Panc1 (cell line): ENCODE measurements at regions not wholly inside any gene's neighbourhood (a gene's known extent, or its start where the extent isn't known, plus 50 kb on each side); places are given as distances from the start of the nearest gene placed in this dataset.

Experiments
- ATAC-seq: fragments of 200-7000 bp; cut with Tn5 transposase; 2 replicates; pipeline ENCODE4 v1.9.1; 2020; ENCODE audit warnings: mild to moderate bottlenecking, moderate library complexity
- BruUV-seq: library from RNA; stranded (reverse); fragments of 400-500 nt; replicated peaks from 2 replicates; lab custom pipeline; 2021; lab: Mats Ljungman, UMichigan
- CTCF ChIA-PET: fragments of 300-600 bp; sonication (Branson Sonifier 250); formaldehyde crosslinking; loops from one replicate; lab custom pipeline; 2022; ENCODE audit warnings: antibody characterized with exemption; lab: Charles Lee
- POLR2A ChIA-PET: fragments of 300-600 bp; sonication (Branson Sonifier 250); formaldehyde crosslinking; loops from one replicate; lab custom pipeline; 2022; ENCODE audit warnings: antibody characterized with exemption; lab: Charles Lee
- DNase-seq: peaks from one replicate; pipeline ENCODE4 v3.0.0-alpha.2; 2010; ENCODE audit warnings: low read depth, low spot score
- H3K27ac ChIP-seq: 2 replicates; pipeline ENCODE4 v1.5.1; 2011; ENCODE audit warnings: mild to moderate bottlenecking, low read length, inconsistent platforms
- H3K27me3 ChIP-seq: fragments of 200-500 bp; sonication (Bioruptor generic); 2 replicates; pipeline ENCODE4 v1.6.0; 2014; ENCODE audit warnings: low read length, inconsistent platforms; ENCODE audit not compliant: control insufficient read depth, insufficient read depth
- H3K36me3 ChIP-seq: fragments of 200-500 bp; sonication (Bioruptor generic); 2 replicates; pipeline ENCODE4 v1.5.1; 2014; ENCODE audit warnings: inconsistent platforms, mild to moderate bottlenecking, low read length, moderate library complexity; ENCODE audit not compliant: control insufficient read depth, insufficient read depth
- H3K4me1 ChIP-seq: 2 replicates; pipeline ENCODE4 v1.5.1; 2011; ENCODE audit warnings: inconsistent platforms, mild to moderate bottlenecking, low read length, moderate library complexity; ENCODE audit not compliant: control insufficient read depth, insufficient read depth
- H3K4me3 ChIP-seq, 2 experiments: 2 replicates each; pipeline ENCODE4 v1.5.1; 2011 to 2012; ENCODE audit warnings: low read depth in 2 of 2, low read length in 2 of 2, mild to moderate bottlenecking in 2 of 2, inconsistent platforms in 1 of 2, moderate library complexity in 1 of 2
- H3K9me3 ChIP-seq: fragments of 200-500 bp; sonication (Bioruptor generic); 2 replicates; pipeline ENCODE4 v1.5.1; 2014; ENCODE audit warnings: low read depth, mild to moderate bottlenecking, inconsistent platforms, low read length, moderate library complexity; ENCODE audit not compliant: control insufficient read depth, insufficient read depth
- POLR2AphosphoS5 ChIP-seq: IDR thresholded peaks from 2 replicates; pipeline ENCODE4 v1.6.1; 2012; ENCODE audit warnings: mild to moderate bottlenecking, low read depth, low read length, moderate library complexity
- SIN3A ChIP-seq: IDR thresholded peaks from 2 replicates; pipeline ENCODE4 v1.6.1; 2012; ENCODE audit warnings: low read depth, mild to moderate bottlenecking, low read length, moderate library complexity, borderline replicate concordance; ENCODE audit not compliant: insufficient read depth
- TCF7L2 ChIP-seq: IDR thresholded peaks from 2 replicates; pipeline ENCODE4 v1.6.1; 2011; ENCODE audit warnings: mild to moderate bottlenecking, low read depth, low read length, inconsistent platforms
- in situ Hi-C: cut with HindIII; loops from 2 replicates; pipeline ENCODE4 v1.10.0; 2016; ENCODE audit warnings: low sequenced_read_pairs, low pct_unique_long_range_greater_than_20kb
- intact Hi-C: fragments of 100-400 bp; cut with micrococcal nuclease; formaldehyde crosslinking; loops from one replicate; pipeline ENCODE4 v1.10.0; 2022; ENCODE audit not compliant: unreplicated experiment
- TF ChIP-seq, protein P1 (sequence below), 2 experiments: IDR thresholded peaks; 2 replicates each; pipeline ENCODE4 v1.6.1; 2011 to 2012; ENCODE audit warnings: low read depth in 2 of 2, control low read depth in 1 of 2, low read length in 1 of 2, mild to moderate bottlenecking in 1 of 2, moderate library complexity in 1 of 2; ENCODE audit not compliant: insufficient read depth in 1 of 2
- TF ChIP-seq, protein P2 (sequence below): fragments of 450-650 bp; IDR thresholded peaks from 2 replicates; pipeline ENCODE4 v1.5.1; 2017; ENCODE audit warnings: mild to moderate bottlenecking

DNA sequence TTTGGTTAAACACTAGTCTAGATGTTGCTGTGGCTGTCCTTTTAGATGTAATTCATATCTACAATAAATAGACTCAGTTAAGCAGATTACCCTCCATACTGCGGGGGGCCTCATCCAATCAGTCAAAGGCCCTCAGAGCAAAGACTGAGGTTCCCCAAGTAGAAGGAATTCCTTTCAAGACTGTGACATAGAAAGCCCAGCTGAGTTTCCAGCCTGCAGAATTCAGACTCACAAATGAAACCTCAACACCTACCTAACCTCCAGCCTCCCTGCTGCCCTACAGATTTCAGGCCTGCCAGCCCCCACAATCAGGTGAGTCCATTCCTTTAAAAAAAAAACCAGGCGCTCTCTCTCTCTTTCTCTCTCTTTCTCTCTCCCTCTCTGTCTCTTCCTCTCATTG lies 73.6 kb upstream of the NSMCE3 start:
- H3K27me3 ChIP-seq = no peaks in the 10 kb centered on the region
- DNase-seq (no peak), ATAC-seq (no peak)
- H3K27ac ChIP-seq = no peak overlapping the region
- in situ Hi-C loops = no loop called here
- no peaks in the 10 kb centered on the region for H3K9me3 ChIP-seq
- ChIA-PET CTCF (no interaction called here), POLR2A (no interaction called here)
- BruUV-seq = no TSS peak
- no peaks in the 10 kb centered on the region for H3K36me3 ChIP-seq
- H3K4me1 ChIP-seq = no peaks in the 10 kb centered on the region
- TF ChIP-seq SIN3A = no peak
- TF ChIP-seq, protein P1, sequence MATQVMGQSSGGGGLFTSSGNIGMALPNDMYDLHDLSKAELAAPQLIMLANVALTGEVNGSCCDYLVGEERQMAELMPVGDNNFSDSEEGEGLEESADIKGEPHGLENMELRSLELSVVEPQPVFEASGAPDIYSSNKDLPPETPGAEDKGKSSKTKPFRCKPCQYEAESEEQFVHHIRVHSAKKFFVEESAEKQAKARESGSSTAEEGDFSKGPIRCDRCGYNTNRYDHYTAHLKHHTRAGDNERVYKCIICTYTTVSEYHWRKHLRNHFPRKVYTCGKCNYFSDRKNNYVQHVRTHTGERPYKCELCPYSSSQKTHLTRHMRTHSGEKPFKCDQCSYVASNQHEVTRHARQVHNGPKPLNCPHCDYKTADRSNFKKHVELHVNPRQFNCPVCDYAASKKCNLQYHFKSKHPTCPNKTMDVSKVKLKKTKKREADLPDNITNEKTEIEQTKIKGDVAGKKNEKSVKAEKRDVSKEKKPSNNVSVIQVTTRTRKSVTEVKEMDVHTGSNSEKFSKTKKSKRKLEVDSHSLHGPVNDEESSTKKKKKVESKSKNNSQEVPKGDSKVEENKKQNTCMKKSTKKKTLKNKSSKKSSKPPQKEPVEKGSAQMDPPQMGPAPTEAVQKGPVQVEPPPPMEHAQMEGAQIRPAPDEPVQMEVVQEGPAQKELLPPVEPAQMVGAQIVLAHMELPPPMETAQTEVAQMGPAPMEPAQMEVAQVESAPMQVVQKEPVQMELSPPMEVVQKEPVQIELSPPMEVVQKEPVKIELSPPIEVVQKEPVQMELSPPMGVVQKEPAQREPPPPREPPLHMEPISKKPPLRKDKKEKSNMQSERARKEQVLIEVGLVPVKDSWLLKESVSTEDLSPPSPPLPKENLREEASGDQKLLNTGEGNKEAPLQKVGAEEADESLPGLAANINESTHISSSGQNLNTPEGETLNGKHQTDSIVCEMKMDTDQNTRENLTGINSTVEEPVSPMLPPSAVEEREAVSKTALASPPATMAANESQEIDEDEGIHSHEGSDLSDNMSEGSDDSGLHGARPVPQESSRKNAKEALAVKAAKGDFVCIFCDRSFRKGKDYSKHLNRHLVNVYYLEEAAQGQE (IDR thresholded peaks at IDR 0.05; ENCODE audit: insufficient read depth in 1 of 2, low read depth in 2 of 2, low read length in 1 of 2) = no peak
- TF ChIP-seq, protein P2, sequence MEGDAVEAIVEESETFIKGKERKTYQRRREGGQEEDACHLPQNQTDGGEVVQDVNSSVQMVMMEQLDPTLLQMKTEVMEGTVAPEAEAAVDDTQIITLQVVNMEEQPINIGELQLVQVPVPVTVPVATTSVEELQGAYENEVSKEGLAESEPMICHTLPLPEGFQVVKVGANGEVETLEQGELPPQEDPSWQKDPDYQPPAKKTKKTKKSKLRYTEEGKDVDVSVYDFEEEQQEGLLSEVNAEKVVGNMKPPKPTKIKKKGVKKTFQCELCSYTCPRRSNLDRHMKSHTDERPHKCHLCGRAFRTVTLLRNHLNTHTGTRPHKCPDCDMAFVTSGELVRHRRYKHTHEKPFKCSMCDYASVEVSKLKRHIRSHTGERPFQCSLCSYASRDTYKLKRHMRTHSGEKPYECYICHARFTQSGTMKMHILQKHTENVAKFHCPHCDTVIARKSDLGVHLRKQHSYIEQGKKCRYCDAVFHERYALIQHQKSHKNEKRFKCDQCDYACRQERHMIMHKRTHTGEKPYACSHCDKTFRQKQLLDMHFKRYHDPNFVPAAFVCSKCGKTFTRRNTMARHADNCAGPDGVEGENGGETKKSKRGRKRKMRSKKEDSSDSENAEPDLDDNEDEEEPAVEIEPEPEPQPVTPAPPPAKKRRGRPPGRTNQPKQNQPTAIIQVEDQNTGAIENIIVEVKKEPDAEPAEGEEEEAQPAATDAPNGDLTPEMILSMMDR = no peak
- no peak for TF ChIP-seq TCF7L2
- TF ChIP-seq POLR2AphosphoS5 = no peak
- H3K4me3 ChIP-seq = no peak overlapping the region
- intact Hi-C loops = no loop called here

- Histone ChIP-seq H3K4me1 (no peaks in the 10 kb centered on the region), H3K9me3 (no peaks in the 10 kb centered on the region), H3K27ac (no peak overlapping the region), H3K27me3 (no peaks in the 10 kb centered on the region), H3K36me3 (no peaks in the 10 kb centered on the region), H3K4me3 (no peak overlapping the region)
- in situ Hi-C loops (no loop called here), intact Hi-C loops (no loop called here)
- BruUV-seq = no TSS peak
- TF ChIP-seq, protein P2 = no peak
- no peak for TF ChIP-seq SIN3A
- no peak for DNase-seq
- no peak for ATAC-seq
- CTCF ChIA-PET = no interaction called here
- POLR2A ChIA-PET = no interaction called here
Observed at GRCh38 chr15:29342201-29342600, 72.6 kb upstream of the NSMCE3 start.
